Activated CD4-positive, alpha-beta T cell treated with anti-CD3 and anti-CD28 coated beads, Interleukin-2, amount 50 U/mL, for 1 hour (primary cell): ENCODE measurements at regions not wholly inside any gene's neighbourhood (a gene's known extent, or its start where the extent isn't known, plus 50 kb on each side); places are given as distances from the start of the nearest gene placed in this dataset.
"Not testable (repeated sequence)": the region's sequence is repeated elsewhere in the genome, so short reads cannot be mapped to it uniquely, and the experiment has no call there.

Experiments used
- DNase-seq: peaks from one replicate; pipeline ENCODE4 v3.0.0-alpha.2; 2020

DNA sequence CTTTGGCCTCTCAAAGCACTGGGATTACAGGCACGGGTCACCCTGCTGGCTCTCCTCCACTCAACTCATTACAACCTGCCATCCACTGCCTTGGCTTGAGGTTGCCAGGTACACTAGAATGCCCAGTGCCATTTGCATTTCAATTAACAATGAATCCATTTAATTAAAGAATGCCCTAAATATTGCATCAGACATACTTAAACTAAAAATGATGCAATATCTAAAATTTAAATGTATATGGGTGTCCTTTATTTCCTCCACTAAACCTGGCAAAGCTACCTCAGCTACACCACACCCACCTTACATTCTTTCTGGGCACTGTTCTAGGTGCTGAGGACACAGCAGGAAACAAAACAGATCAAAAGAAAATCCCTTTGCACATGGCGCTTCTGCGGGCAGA, 382.2 kb upstream of the ZFHX3 start:
- no peak for DNase-seq

DNA sequence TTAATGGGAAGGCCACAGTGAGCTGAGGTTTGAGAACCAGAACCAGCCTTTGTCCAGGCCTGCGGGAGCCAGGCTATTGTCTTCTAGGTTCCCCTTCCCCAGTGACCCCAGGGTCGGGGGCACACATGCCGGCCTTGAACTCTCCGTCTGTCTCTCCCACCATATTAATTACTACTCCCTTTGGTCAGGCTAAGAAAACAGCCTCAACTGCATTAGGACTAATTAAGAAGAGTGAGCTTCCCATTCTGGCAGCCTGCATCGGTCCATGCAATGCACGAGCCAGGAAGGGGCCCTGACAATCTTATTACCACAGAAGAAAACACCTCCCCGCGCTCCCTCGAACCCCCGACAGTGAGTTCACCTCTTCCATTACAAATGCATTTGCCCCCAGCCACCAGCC, 380.2 kb upstream of the ZFHX3 start:
- no peak for DNase-seq

DNA sequence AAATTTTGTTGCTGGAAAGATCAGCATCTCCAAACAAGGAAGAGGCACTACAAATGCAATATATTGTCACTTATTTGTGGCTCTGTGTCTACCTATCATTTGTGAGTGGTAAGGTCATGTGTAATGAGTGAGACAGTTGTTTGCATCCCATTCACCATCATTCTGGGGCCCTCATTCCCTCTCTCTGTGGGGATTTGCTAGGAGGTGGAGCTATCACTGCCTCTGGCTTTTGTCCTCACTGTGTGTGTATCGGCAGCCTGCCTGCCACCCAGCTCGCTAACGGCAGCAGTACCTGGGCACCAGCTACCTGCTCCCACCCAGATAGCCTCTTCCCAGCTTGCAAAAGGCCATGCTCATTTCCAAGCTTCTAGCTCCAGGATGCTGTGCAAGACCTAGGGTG, 379.2 kb upstream of the ZFHX3 start:
- no peak for DNase-seq

DNA sequence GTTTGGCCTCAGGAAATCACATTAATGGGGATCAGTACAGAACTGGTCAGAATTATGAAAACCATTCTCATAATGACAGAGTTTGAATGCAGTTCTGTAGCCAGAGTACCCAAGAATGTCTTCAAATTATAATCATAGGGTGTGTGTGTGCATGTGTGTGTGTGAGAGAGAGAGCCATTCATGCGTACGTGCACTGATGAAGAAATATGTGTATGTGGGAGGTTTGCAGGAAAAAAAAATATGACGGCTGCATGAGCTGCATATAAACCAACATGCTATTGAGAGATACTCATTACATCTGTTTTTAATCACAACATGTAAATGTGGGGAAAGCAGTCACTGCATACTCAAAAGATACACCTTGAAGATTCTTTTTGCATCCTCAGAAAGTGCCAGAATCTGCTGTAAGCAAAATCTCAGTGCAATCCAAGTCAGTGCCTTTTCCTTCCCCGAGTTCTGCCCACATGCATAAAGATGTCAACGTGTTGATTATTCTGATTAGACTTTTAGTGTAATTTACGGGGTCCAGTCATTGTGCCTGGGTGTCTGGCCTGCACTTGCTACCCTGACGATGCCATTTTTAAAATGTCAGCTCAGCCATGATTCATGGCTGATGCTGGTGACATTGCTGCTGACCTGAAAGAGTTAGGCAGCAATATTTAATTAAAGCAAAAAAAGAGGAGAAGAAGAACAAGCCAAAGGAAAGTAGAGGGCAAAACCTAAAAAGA, 378.7 kb upstream of the ZFHX3 start:
- no peak for DNase-seq

DNA sequence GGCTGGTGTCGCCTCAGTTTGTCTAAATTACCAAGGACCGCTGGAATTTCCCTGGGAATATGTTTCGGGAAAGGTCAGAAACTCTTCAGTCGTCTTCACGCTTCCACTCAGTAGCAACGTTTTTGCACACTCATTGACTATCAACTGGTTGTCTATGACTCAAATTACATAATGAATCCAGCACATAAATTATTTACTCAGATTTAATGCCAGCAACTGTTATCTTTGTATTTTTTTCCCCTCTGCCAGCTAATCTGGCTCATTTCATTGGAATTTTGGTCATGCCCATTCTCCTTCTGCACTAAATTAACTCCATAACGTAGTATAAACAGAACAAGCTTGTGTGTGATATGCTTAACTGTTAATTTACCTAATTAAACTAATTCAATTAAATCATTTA, 372.7 kb upstream of the ZFHX3 start:
- no peak for DNase-seq

DNA sequence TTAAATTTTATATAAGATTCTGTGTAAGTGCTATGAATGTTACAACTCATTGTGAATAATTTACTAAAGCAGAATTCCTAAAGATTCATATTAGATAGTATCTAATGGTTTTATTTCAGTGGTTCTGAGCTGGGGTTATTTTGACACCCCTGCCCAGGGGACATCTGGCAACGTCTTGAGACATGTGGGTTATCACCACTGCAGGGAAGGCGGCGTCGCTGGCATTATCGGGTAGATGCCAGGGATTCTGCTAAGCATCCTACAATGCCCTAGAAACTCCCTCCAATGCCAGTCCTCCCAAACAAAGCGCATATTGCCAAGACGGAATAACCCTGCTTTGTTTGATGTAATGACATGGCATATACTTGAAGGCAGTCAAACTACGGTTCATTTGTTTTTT, 372.3 kb upstream of the ZFHX3 start:
- DNase-seq = no peak

DNA sequence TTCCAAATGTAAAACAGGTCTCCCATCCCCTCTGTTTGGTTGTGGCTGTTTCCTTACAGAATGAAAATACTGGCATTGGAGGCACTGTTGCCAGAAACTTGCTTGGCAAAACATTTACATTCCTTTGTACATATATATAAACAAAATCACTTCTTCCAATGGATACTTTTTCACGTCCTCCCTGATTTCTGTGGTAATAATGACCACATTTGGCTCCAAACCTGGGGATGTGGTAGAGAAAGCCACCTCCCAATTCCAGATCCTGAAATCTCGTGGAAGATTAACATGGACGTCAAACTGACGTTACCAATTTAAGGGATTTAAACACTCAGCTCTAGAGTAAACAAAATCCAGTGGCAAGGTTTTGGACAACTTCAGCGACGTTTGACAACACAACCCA, 370.8 kb upstream of the ZFHX3 start:
- no peak for DNase-seq

DNA sequence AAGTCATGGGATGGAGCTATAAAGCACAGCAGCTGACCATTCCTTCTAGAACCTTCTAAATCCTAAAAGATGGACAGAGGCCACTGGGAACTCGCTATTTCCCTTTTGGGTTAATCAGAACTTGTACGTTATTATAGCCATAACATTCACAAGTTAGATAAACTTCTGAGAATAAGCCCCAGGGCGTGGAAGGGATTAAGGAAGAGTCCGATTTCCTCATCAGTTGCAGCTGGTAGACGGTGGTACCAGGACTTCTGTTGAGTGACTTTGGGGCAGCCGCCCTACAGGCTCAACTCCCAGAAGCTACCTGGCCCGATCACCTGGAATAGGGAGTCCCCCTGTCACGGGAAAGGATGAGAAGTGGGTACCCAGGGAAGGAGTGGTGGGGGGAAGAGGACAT, 370.1 kb upstream of the ZFHX3 start:
- DNase-seq = no peak

DNA sequence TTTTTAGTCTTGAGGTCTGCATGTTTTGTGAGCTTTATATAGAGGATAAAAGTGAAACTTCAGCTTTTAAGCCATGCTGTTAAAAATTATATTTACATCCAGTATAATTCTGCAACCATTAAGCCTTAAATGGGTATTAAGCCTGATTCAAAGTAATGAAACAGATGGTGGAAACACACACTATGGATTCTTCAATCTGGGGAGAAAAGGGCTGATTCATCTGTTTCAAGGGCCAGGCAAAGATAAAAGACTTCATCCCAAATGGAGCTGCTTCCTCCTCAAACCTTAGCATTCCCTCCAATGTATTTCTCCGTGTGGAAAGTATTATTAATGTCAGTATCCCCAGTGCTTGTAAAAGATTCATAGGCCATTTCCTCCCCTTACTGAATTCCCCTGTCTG, 367.4 kb upstream of the ZFHX3 start:
- DNase-seq = no peak

DNA sequence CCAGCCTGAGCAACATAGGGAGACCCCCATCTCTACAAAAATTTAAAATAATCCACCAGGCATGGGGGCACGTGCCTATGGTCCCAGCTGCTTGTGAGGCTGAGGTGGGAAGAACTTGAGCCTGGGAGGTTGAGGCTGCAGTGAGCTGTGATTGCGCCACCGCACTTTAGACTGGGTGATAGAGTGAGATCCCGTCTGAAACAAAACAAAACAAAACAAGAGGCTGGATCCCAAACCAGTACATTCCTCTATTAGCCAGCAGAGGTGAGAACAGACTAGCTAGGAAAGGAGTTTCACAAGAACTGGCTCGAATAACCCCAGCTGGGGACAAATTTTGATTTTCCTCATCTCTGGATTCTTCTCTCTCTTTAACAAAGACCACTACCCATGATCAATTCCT, 366.7 kb upstream of the ZFHX3 start:
- no peak for DNase-seq

DNA sequence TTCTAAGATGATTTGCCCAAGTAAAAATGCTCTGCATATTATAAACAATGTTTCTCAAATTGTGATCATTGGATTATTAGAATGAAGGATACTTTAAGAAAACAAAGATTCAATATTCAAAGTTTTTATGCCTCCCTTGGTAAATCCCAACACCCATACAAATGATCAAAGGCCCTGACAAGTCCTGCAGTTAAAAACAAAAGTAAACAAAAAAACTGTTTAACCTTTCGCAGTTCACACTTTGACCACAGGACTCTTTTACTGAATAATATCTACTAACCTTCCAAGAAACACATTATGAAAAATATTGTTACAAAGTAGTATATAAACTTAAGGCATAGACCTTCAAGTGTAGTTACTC, 365.9 kb upstream of the ZFHX3 start:
- DNase-seq = no peak

DNA sequence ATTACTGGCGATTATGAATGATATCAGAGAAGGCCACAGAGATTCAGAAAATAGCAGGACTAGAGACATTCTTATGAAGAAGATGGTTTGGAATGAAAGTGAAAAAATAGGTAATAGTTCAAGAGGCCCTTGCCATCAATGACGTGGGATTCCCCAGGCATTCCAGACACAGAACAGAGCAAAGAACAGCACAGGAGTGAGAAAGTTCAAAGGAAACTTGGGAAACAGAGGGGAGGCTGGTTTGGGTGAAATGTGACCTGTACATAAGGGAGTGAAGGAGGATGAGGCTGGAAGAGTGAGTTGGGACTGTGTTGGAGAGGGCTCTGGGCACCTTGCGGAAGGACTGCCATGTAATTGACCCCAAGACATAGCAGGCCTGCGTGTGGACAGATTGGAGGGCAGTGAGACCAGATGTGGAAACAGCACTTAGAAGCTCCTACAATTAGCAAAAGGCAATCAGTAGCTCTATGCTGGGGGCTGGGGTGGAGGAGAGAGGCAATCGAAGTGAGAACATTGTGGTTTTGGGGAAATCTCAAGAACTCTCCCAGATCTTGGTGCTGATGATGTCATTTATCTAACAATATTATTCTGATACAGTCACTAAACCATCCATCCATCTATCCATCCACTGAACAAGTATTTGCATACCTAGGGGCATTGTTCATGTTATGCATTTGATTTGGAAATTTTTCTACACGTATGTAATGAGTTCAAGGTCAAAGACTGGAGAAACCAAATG, 365.3 kb upstream of the ZFHX3 start:
- no peak for DNase-seq

DNA sequence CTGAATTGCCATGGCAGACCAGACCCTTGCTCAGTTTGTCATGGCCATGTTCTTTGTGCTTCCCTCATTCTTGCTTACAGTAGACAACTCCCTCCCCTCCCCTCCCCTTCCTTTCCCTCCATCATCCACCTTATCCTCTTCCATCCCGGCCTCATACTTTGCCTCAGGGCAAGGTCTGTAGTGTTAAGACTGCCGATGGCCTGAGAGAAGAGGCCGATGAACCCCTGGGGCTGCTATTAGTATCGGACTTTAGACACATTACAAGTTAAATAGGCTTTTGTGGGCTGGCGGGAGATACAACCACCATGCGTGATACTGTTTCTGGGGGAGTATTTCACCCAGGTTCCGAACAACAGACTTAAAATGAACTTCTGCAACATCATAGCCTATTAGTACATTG, 364.5 kb upstream of the ZFHX3 start:
- DNase-seq = no peak

DNA sequence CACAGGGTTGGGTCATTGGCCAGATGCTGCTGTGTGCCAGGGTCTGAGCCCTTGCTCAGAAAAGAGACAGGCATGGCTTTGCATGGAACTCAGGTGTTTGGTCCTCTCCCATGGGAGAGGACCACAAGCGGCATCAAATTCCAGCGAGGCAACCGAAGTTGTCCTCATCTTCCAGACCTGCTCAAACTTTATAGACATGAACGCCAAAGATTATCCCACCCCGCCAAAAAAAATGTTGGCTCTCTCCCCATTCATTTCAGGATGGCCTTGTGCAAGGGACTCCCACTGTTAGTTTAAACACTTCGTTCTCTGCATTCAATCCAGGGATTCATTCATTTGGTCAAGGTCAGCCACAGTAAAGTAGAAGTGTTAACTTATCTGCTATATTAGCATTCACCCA, 360.8 kb upstream of the ZFHX3 start:
- no peak for DNase-seq

DNA sequence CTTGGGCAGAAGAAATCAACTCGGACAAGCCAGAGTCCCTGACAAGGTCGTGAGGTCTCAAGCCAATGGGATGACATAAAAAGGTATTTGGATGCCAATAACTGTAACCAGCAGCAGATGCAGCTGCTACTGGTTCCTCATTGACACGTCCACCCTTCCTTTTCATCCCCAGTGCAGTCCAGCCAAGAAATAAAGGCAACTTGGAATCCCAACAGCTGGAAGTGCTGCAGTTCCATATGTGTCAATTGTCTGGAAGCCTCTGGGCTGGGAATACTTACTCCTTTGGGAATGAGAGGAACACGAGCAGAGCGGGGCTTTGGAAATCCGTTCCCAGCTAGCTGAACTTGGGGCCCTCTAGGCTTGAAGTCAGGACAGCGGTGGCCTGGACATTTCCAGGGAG, 360.4 kb upstream of the ZFHX3 start:
- no peak for DNase-seq

DNA sequence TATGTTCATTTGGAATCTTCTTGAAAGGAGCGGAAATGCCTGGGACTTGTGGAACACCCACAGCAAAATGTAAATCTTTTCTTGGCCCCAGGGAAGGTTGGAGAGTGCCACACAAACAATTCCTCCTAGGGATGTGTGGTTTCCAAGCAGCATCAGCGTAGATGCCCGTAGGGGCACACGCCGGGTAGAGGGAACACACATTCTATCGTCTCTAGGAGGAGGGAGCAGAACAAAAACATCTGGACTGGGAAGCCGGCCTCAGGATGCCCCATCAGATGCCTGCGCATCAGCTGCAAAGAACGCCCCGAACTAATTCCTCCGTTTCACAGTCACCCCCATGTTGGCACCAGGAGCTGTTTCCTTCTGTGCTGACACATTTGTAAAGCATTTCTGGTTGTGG, 357.9 kb upstream of the ZFHX3 start:
- DNase-seq = no peak

DNA sequence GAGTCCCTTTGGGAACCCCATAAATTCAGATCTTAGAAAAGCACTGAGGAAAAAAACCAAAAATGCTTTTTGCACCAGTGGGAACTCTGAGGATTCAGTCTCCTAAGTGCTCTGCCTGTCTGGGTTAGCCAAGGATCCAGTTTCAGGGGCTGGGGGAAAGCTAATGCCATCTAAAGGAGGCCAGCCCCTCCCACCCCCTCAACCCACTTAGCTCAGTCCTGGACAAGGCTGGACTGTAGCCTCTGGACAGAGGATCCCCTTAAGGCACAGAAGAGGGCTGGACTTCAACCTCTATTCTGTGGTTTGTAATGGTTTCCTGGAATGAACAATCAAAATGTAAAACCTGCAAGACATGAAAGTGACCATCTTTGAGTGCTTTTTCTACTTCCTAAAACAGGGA, 356.1 kb upstream of the ZFHX3 start:
- DNase-seq = no peak

DNA sequence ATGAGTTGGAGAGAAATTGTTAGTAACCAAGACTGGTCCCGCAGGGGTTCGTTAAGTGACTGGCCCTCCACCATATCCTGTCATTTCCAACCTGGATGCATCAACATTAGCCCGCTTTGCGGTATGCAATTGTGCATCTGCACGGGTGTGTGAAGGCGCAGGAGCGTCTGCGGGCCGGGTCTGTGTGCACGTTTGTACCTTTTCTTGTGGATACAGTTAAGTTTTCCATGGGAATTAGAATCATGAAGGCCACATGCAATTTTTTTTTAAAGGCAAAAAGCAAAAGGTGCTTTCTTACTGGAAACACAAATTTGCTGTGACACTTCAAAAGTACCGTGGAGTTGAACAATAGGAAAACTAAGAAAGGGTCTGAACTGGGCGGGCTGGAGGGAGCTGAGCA, 355.4 kb upstream of the ZFHX3 start:
- DNase-seq = no peak

DNA sequence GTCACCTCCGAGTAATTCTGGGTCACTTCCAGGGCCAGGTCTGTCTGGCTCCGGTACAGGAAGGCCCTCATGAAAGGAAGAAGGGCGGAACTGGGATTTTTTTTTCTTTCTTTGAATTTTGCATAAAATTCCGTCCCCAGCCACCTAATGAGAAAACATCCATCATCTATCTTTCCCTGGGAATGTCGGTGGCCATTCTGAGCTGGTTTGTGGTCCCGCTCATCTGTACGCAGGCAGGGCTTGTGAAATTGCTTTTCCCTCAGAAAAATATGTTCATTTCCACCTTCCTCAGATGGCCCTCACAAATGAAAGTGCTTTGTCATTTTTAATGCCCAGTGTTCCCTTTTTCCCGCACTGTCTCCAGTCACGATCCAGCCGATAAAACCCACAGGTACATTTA, 353.0 kb upstream of the ZFHX3 start:
- no peak for DNase-seq

DNA sequence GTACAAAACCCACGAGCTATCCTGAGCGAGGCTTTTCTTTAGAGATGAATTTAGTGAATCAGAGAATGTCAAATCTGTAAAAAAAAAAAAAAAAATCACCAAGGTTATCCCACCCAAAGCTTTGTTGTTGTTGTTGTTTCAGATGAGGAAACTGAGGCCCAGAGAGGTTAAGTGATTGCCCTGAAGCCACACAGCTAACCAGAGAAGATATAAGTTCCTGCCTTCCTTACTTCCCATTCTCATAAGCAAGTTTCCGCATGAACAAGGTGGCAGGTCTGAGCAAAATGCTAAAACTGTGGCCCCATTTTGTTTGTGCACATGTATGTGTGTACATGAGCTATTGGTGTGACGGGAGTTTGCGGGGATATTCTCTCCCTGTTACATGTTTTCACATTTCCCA, 352.1 kb upstream of the ZFHX3 start:
- no peak for DNase-seq

DNA sequence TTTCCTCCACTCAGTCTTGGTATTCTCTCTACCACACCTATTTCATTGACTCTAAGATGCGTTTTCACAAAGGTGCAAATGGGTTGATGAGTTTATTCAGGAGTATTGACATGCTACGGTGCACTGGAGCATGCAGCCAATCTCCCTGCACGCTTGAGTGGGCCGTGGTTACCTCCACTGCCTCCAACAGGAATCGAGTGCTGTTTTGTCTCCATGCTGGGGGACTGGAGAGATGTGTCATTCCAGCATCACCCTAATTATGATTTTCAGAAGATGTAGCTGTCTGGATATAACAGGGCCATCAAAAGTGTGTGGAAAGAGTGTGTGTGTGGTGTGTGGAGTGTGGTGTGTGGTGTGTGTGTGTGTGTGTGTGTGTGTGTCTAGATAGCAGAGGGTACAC, 351.6 kb upstream of the ZFHX3 start:
- DNase-seq = no peak

DNA sequence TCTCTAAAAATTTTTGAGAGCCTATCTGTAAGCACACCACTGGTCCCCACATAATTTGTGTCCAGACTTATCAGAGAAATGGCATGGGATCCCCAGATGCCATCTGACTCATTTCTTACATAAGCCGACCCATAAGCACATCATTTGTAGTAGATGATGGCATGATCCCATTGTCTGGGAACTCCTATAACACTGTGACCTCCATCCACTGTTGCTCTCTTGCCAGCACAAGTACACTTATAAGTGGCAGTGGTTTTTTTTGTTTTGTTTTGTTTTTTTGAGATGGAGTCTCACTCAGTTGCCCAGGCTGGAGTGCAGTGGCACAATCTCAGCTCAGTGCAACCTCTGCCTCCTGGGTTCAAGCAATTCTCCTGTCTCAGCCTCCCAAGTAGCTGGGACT, 350.7 kb upstream of the ZFHX3 start:
- not testable (repeated sequence) for DNase-seq

DNA sequence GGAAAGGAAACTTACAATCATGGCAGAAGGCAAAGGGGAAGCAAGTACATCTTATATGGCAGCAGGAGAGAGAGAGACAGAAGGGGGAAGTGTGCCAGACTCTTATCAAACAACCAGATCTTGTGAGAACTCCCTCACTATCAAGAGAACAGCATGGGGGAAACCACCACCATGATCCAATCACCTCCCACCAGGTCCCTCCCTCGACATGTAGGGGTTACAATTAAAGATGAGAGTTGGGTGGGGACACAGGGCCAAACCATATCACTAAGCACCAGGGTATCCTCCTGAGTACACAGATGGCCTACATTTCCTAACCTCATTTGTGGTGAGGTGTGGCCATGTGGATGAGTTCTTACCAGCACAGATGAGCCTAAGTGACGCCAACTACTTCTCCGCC, 348.6 kb upstream of the ZFHX3 start:
- DNase-seq = no peak

DNA sequence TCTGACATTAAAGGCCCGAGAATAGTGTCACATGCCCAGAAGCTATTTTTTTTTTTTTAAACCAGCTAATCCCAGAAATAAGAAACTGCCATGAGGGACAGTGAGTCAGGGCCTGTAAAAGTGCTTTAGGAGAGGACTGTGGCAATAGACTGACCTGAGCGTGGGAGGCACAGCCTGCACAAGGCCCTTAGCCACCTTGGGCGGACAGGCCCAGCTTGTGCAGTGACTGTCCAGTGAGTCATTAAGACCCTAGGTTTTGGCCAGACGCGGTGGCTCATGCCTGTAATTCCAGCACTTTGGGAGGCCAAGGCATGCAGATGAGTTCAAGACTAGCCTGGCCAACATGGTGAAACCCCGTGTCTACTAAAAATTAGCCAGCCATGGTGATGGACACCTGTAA, 343.0 kb upstream of the ZFHX3 start:
- DNase-seq = no peak

DNA sequence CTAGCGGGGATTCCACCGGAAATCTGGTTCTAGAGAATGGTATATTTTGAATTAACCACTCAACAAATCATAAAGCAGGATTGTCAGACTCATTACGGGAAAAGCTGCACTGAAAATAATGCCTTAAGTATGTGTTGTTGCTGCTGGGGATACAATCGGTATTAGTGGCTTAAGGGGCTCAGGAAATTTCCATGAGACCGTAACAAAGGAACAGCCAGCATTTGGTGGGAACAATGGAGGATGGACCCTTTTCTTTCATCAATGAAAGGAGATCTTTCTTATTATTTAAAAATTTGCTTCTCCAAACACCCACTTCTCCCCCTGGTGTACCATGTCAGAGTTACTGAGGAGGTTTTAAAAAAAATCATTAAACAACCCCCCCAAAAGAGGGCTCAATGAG, 342.6 kb upstream of the ZFHX3 start:
- DNase-seq = no peak
